ENCODE measurements at regions not wholly inside any gene's neighbourhood (a gene's known extent, or its start where the extent isn't known, plus 50 kb on each side); places are given as distances from the start of the nearest gene placed in this dataset.

DNA sequence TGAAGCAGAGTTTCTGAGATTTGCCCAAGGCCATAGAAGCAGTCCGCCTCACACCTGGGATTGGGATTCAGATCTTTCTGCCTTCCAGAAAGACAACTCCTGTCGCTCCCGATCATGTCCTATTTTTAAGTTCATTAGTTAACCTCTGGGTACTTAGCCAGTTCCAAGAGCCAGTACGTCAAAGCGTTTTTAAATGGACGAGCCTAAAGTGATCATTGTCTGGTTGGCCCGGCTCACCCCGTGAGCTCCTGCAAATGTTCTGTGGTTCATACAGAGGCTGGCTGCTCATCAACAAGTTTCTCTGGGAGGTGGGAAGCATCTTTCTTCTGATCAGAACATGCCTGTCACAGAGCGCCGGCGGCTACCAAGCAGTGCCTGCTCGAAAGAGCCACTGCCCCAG lies 554.5 kb upstream of the WWC1 start:
- dilution Hi-C loops (cut with MboI; ENCODE audit: extremely low pct_ligation_motif_present, low sequenced_read_pairs) = no loop called here
- Histone ChIP-seq H2AFZ (ENCODE audit: control insufficient read depth, low read length) (peak overlapping the region; percentile 47), H3K36me3 (ENCODE audit: control insufficient read depth in 2 of 2, extremely low read depth in 1 of 2, insufficient read depth in 2 of 2, low read length in 2 of 2) (no peaks in the 10 kb centered on the region), H3K9ac (ENCODE audit: control insufficient read depth, extremely low read depth, insufficient read depth, low read length) (no peak overlapping the region), H3K27me3 (ENCODE audit: control insufficient read depth, extremely low read depth, insufficient read depth, low read length) (no peaks in the 10 kb centered on the region), H4K20me1 (ENCODE audit: control insufficient read depth, extremely low read depth, insufficient read depth, low read length) (no peaks in the 10 kb centered on the region), H3K4me2 (ENCODE audit: control insufficient read depth, extremely low read depth, insufficient read depth, low read depth, low read length) (peak overlapping the region; percentile 27), H3K4me3 (ENCODE audit: control insufficient read depth in 2 of 3, extremely low read depth in 1 of 3, insufficient read depth in 2 of 3, low read depth in 1 of 3, low read length in 3 of 3) (no peak overlapping the region), H3K9me3 (ENCODE audit: control insufficient read depth, low read depth, low read length) (no peaks in the 10 kb centered on the region), H3K79me2 (ENCODE audit: control insufficient read depth, insufficient read depth, low read length) (no peaks in the 10 kb centered on the region), H3K9me1 (ENCODE audit: control insufficient read depth, extremely low read depth, insufficient read depth, low read length) (no peaks in the 10 kb centered on the region), H3K27ac (ENCODE audit: control insufficient read depth, insufficient read depth, low read length) (no peak overlapping the region), H3K4me1 (ENCODE audit: control insufficient read depth, extremely low read depth, insufficient read depth, low read length) (peaks cover 7% of the 10 kb centered on the region)
- no peak for TF ChIP-seq EZH2 (IDR thresholded peaks at IDR 0.05; ENCODE audit: low read length)
- TF ChIP-seq, protein P1, sequence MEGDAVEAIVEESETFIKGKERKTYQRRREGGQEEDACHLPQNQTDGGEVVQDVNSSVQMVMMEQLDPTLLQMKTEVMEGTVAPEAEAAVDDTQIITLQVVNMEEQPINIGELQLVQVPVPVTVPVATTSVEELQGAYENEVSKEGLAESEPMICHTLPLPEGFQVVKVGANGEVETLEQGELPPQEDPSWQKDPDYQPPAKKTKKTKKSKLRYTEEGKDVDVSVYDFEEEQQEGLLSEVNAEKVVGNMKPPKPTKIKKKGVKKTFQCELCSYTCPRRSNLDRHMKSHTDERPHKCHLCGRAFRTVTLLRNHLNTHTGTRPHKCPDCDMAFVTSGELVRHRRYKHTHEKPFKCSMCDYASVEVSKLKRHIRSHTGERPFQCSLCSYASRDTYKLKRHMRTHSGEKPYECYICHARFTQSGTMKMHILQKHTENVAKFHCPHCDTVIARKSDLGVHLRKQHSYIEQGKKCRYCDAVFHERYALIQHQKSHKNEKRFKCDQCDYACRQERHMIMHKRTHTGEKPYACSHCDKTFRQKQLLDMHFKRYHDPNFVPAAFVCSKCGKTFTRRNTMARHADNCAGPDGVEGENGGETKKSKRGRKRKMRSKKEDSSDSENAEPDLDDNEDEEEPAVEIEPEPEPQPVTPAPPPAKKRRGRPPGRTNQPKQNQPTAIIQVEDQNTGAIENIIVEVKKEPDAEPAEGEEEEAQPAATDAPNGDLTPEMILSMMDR (optimal IDR thresholded peaks at IDR 0.05 in 1 of 3, IDR thresholded peaks at IDR 0.05 in 1 of 3, conservative IDR thresholded peaks at IDR 0.05 in 1 of 3; ENCODE audit: extremely low read depth in 1 of 3, insufficient read depth in 2 of 3, low read length in 3 of 3) = no peak
- no peak for DNase-seq (ENCODE audit: low read depth, low spot score)
- FAIRE-seq = peak; percentile 44

DNA sequence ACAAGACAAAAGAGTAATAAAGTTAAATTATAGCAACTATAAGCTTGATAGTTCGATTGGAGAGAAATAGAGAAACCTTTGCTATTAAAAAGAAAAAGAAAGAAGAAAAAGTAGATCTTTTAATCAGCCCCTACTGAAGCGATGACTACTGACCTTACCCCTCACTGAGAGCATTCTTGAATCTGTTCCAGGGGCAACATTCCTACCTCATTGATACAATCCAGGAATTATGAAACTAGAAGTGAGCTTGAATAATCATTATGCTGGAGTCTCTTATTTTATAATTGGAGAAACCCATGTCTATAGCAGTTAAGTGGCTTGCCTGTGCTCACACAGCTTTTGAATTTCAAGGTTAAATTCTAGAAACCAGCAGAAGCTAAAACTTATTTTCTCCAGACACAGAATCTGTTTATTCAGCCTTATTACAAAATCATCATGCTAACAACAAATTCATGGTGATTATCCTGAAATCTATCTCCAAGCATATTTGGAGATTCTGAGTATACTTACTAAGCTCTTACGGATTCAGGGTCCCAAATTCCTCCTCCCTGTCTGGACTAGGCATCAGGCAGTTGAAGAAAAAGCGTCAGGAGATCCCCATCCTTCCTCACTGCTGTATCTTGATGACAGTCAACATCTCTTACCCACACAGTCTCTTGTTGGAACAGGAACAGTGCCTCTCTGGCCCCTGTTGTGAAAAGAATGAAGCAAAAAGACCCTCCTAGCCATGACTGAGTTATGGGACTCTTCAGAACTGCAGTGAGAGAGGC lies 547.6 kb upstream of the WWC1 start:
- H2AFZ ChIP-seq (ENCODE audit: control insufficient read depth, low read length) = peak overlapping the region; percentile 1
- no peaks in the 10 kb centered on the region for H3K9me3 ChIP-seq (ENCODE audit: control insufficient read depth, low read depth, low read length)
- no peaks in the 10 kb centered on the region for H3K36me3 ChIP-seq (ENCODE audit: control insufficient read depth in 2 of 2, extremely low read depth in 1 of 2, insufficient read depth in 2 of 2, low read length in 2 of 2)
- H4K20me1 ChIP-seq (ENCODE audit: control insufficient read depth, extremely low read depth, insufficient read depth, low read length) = no peaks in the 10 kb centered on the region
- H3K79me2 ChIP-seq (ENCODE audit: control insufficient read depth, insufficient read depth, low read length) = no peaks in the 10 kb centered on the region
- peak overlapping the region; percentile 61 for H3K4me2 ChIP-seq (ENCODE audit: control insufficient read depth, extremely low read depth, insufficient read depth, low read depth, low read length)
- FAIRE-seq (peak; percentile 84), DNase-seq (ENCODE audit: low read depth, low spot score) (no peak)
- no peak for TF ChIP-seq EZH2 (IDR thresholded peaks at IDR 0.05; ENCODE audit: low read length)
- TF ChIP-seq, protein P1 (optimal IDR thresholded peaks at IDR 0.05 in 1 of 3, IDR thresholded peaks at IDR 0.05 in 1 of 3, conservative IDR thresholded peaks at IDR 0.05 in 1 of 3; ENCODE audit: extremely low read depth in 1 of 3, insufficient read depth in 2 of 3, low read length in 3 of 3) = no peak
- peak overlapping the region in 1 of 3 experiments; percentile 25 for H3K4me3 ChIP-seq (ENCODE audit: control insufficient read depth in 2 of 3, extremely low read depth in 1 of 3, insufficient read depth in 2 of 3, low read depth in 1 of 3, low read length in 3 of 3)
- peak overlapping the region; percentile 34 for H3K27ac ChIP-seq (ENCODE audit: control insufficient read depth, insufficient read depth, low read length)
- H3K4me1 ChIP-seq (ENCODE audit: control insufficient read depth, extremely low read depth, insufficient read depth, low read length) = peaks cover 21% of the 10 kb centered on the region
- H3K9me1 ChIP-seq (ENCODE audit: control insufficient read depth, extremely low read depth, insufficient read depth, low read length) = no peaks in the 10 kb centered on the region
- dilution Hi-C loops (cut with MboI; ENCODE audit: extremely low pct_ligation_motif_present, low sequenced_read_pairs) = no loop called here
- H3K9ac ChIP-seq (ENCODE audit: control insufficient read depth, extremely low read depth, insufficient read depth, low read length) = no peak overlapping the region
- H3K27me3 ChIP-seq (ENCODE audit: control insufficient read depth, extremely low read depth, insufficient read depth, low read length) = no peaks in the 10 kb centered on the region

Data from keratinocyte (primary cell).